ENCODE measurements at regions not wholly inside any gene's neighbourhood (a gene's known extent, or its start where the extent isn't known, plus 50 kb on each side); places are given as distances from the start of the nearest gene placed in this dataset.

- TF ChIP-seq CTCF (IDR thresholded peaks at IDR 0.05): no peak
- no peak for TF ChIP-seq EP300 (IDR thresholded peaks at IDR 0.05)
Measured at GRCh38 chr13:29969286-29969685, 118.9 kb upstream of the UBL3 start.
